ENCODE measurements at regions not wholly inside any gene's neighbourhood (a gene's known extent, or its start where the extent isn't known, plus 50 kb on each side); places are given as distances from the start of the nearest gene placed in this dataset.
"Not testable (repeated sequence)": the region's sequence is repeated elsewhere in the genome, so short reads cannot be mapped to it uniquely, and the experiment has no call there.

- TF ChIP-seq CTCF (conservative IDR thresholded peaks at IDR 0.05; ENCODE audit: low read depth, low read length) = no peak
- H3K4me3 ChIP-seq (ENCODE audit: low read depth, low read length) = no peak overlapping the region
- no peak for DNase-seq (ENCODE audit: low read depth)
Observed at GRCh38 chr3:127495821-127496655, 94.5 kb downstream of the TPRA1 start.

- no peak for DNase-seq (ENCODE audit: low read depth)
- TF ChIP-seq CTCF (conservative IDR thresholded peaks at IDR 0.05; ENCODE audit: low read depth, low read length) = no peak
- H3K4me3 ChIP-seq (ENCODE audit: low read depth, low read length) = no peak overlapping the region
Observed at GRCh38 chr3:127493924-127494646, 96.4 kb downstream of the TPRA1 start.

- DNase-seq (ENCODE audit: low read depth) = no peak
- no peak for TF ChIP-seq CTCF (conservative IDR thresholded peaks at IDR 0.05; ENCODE audit: low read depth, low read length)
- no peak overlapping the region for H3K4me3 ChIP-seq (ENCODE audit: low read depth, low read length)
Observed at GRCh38 chr3:127492426-127492825, 98.1 kb downstream of the TPRA1 start.

DNA sequence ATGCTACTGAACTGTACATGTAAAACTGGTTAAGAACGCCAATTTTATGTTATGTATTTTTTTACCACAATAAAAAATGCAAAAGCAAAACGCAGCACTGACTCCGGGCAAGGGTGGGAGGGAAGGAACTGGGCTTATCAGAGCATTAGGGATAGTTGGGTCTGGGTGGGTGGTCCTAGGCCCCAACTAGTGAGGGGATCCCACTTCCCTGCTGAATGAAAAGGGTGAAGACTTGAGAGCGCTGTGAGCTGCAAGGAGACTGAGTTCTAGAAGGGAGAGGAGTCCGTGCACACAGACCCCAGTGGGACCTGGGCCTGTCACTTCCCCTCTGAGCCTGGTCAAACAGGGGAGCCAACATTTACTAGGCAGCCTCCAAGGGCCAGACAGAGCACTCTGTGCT, 98.6 kb downstream of the TPRA1 start:
- H3K4me3 ChIP-seq (ENCODE audit: low read depth, low read length) = no peak overlapping the region
- TF ChIP-seq CTCF (conservative IDR thresholded peaks at IDR 0.05; ENCODE audit: low read depth, low read length) = no peak
- no peak for DNase-seq (ENCODE audit: low read depth)

DNA sequence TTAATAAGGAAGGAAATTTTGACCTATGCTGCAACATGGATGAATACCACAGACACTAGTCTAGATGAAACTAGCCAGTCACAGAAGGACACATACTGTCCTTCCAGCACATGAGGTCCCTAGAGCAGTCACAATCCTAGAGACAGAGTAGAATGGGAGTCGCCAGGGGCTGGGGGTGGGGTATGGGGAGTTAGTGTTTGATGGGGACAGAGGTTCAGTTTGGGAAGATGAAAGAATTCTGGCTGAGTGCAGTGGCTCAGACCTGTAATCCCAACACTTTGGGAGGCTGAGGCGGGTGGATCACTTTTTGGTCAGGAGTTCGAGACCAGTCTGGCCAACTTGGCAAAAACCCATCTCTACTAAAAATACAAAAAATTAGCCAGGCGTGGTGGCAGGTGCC, 99.2 kb downstream of the TPRA1 start:
- no peak for TF ChIP-seq CTCF (conservative IDR thresholded peaks at IDR 0.05; ENCODE audit: low read depth, low read length)
- H3K4me3 ChIP-seq (ENCODE audit: low read depth, low read length) = no peak overlapping the region
- no peak for DNase-seq (ENCODE audit: low read depth)

GRCh38 chr3:127491024-127491305, 99.6 kb downstream of the TPRA1 start:
- not testable (repeated sequence) for DNase-seq (ENCODE audit: low read depth); H3K4me3 ChIP-seq (ENCODE audit: low read depth, low read length)

- no peak overlapping the region for H3K4me3 ChIP-seq (ENCODE audit: low read depth, low read length)
- TF ChIP-seq CTCF (conservative IDR thresholded peaks at IDR 0.05; ENCODE audit: low read depth, low read length) = no peak
- DNase-seq (ENCODE audit: low read depth) = no peak
Observed at GRCh38 chr3:127490271-127491023, 100.1 kb downstream of the TPRA1 start.

All from choroid plexus epithelial cell (primary cell).